Bronchial epithelial cell (primary cell): ENCODE measurements at regions not wholly inside any gene's neighbourhood (a gene's known extent, or its start where the extent isn't known, plus 50 kb on each side); places are given as distances from the start of the nearest gene placed in this dataset.

Experiments
- DNase-seq: peaks from one replicate; pipeline ENCODE4 v3.0.0-alpha.2; 2010; ENCODE audit warnings: low read depth
- FAIRE-seq: peaks from 2 replicates; lab custom pipeline; 2011; peaks lifted over from hg19 to GRCh38; lab: Jason Lieb, UNC
- H3K27me3 ChIP-seq: 2 replicates; pipeline ENCODE4 v1.5.1; 2011; ENCODE audit warnings: low read length; ENCODE audit not compliant: control insufficient read depth, insufficient read depth
- H3K36me3 ChIP-seq: 2 replicates; pipeline ENCODE4 v1.5.1; 2011; ENCODE audit warnings: low read length; ENCODE audit not compliant: control insufficient read depth, insufficient read depth
- H3K4me3 ChIP-seq: 2 replicates; pipeline ENCODE4 v1.5.1; 2011; ENCODE audit warnings: mild to moderate bottlenecking, low read depth, low read length, control low read depth
- CTCF ChIP-seq: IDR thresholded peaks from 2 replicates; pipeline ENCODE4 v1.5.1; 2011; ENCODE audit warnings: mild to moderate bottlenecking, moderate library complexity, low read length, control low read depth, inconsistent platforms; ENCODE audit not compliant: insufficient read depth, severe bottlenecking

GRCh38 chr10:60575105-60575504 lies 185.4 kb upstream of the ANK3 start:
- no peaks in the 10 kb centered on the region for H3K36me3 ChIP-seq
- no peak overlapping the region for H3K4me3 ChIP-seq
- DNase-seq: peak; percentile 46
- no peak for FAIRE-seq
- H3K27me3 ChIP-seq: no peaks in the 10 kb centered on the region
- TF ChIP-seq CTCF: no peak

GRCh38 chr10:60574388-60574787 lies 184.7 kb upstream of the ANK3 start:
- no peak for TF ChIP-seq CTCF
- Histone ChIP-seq H3K27me3 (no peaks in the 10 kb centered on the region), H3K4me3 (no peak overlapping the region), H3K36me3 (no peaks in the 10 kb centered on the region)
- FAIRE-seq: no peak
- DNase-seq: peak; percentile 27

GRCh38 chr10:60573336-60573735 lies 183.7 kb upstream of the ANK3 start:
- peak; percentile 50 for DNase-seq

GRCh38 chr10:60572511-60573194 lies 183.0 kb upstream of the ANK3 start:
- peak overlapping the region; percentile 20 for H3K4me3 ChIP-seq
- no peaks in the 10 kb centered on the region for H3K27me3 ChIP-seq
- no peak for FAIRE-seq
- no peaks in the 10 kb centered on the region for H3K36me3 ChIP-seq
- peak; percentile 59 for DNase-seq
- no peak for TF ChIP-seq CTCF

More at GRCh38 chr10:60573336-60573735, 183.7 kb upstream of the ANK3 start:
- H3K27me3 ChIP-seq: no peaks in the 10 kb centered on the region
- FAIRE-seq: no peak
- no peak overlapping the region for H3K4me3 ChIP-seq
- no peaks in the 10 kb centered on the region for H3K36me3 ChIP-seq
- TF ChIP-seq CTCF: no peak

- H3K36me3 ChIP-seq: no peaks in the 10 kb centered on the region
- FAIRE-seq (no peak), DNase-seq (no peak)
- H3K4me3 ChIP-seq: no peak overlapping the region
- no peaks in the 10 kb centered on the region for H3K27me3 ChIP-seq
- TF ChIP-seq CTCF: no peak
Measured at GRCh38 chr10:60570896-60571295, 181.2 kb upstream of the ANK3 start.
